HG03159 (cell line): ENCODE measurements at regions not wholly inside any gene's neighbourhood (a gene's known extent, or its start where the extent isn't known, plus 50 kb on each side); places are given as distances from the start of the nearest gene placed in this dataset.

Source experiments
- ATAC-seq: cut with Tn5 transposase; IDR thresholded peaks from one replicate; pipeline ENCODE4 v1.9.1; 2021; ENCODE audit warnings: mild to moderate bottlenecking, moderate library complexity; ENCODE audit not compliant: unreplicated experiment

DNA sequence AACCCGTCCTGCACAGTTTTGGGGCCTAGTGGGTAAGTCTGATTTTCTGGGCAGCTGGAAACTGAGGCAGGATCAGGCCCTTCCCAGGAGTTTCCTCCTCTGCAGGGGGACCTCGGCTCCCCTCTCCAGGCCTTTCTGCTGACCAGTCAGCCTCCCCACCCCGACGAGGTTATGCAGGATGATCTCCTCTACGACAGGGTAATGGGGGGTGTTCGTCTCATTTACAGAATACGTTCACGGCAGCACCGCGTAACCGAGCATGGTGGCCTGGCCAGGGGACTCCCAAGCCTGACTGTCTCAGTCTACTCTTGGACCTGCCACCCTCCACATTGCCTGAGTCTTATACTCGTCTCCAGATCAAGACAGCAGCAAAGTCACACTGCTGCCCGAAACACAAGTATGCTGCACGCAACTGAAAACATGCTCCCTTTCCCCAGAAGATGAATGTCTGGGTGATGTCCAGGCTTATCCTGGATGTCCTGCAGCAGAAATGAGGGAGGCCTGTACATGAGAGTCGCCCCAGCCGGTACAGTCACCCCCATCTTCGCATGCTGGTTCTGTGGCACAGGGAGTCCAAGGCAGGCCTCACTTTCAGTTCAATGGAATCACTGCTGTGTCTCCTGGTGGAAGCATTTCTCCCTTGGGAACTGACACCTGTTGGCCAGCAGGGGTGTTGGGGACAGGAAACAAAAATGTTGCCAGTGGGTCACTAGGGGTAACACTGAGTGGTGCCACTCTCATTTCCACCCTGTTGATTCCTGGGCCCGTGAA lies 120.8 kb downstream of the SOX1 start:
- no peak for ATAC-seq

DNA sequence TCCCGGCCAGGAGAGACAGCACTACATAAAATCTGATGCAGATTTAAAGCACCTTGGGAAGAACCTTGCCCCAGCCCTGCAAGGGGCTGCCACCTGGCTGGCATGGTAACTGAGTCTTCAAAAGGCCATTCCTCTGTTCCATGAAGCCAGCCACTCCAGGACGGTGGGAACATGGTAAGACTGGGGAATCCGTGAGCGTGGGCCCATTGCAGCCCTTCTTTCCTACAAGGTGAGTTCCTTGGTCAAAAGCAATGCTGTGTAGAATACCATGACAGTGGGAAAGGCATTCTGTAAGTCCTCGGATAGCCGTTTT lies 121.3 kb downstream of the SOX1 start:
- no peak for ATAC-seq

GRCh38 chr13:112193463-112194166 lies 126.7 kb downstream of the SOX1 start:
- ATAC-seq: no peak

- no peak for ATAC-seq
Observed at GRCh38 chr13:112194167-112194530, 127.2 kb downstream of the SOX1 start.

DNA sequence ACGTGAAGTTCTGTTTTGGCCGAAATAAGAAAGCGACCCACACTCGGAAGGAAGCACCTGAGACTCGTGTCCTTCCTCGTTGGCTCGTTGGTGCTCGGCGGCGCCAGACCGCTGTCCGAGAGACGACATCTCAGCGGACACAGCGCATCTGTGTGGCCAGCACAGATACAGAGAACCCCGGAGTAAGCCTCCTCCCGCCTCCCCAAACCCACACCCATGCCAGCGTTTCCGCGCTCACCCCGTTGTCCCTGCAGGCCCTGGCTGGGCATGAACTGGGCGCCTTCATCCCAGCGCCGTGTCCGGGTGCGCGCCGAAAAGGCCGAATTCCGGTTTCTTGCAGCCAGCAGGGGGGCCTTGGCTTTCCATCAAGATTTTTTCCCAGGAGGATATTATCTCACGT lies 127.6 kb downstream of the SOX1 start:
- ATAC-seq: no peak

DNA sequence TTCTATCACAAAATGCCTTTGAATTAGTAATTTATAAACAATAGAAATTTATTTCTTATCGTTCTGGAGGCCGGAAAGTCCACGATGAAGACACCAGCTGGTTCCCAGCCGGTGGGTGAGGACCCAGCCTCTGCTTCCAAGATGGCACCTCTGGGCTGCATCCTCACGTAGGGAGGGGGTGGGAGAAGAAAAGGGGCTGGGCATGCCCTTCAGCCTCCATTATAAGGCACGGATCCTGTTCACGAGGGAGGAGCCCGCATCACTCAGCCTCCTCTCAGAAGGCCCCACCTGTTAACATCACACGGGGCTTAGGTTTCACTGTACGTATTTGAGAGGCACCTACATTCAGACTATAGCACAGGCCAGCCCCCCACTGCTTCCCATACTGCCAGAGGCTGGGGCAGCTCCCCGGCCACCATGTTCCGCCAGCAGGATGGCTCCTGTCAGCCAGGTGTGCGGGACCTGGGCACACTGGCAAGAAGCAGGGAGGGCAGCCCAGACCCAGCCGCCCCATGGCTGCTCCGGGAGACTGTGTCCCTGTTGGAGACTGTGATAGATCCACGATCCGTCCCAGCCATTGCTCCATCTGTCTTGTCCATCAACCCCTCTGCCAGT lies 131.6 kb downstream of the SOX1 start:
- no peak for ATAC-seq

- no peak for ATAC-seq
Observed at GRCh38 chr13:112200200-112200599, 133.3 kb downstream of the SOX1 start.

DNA sequence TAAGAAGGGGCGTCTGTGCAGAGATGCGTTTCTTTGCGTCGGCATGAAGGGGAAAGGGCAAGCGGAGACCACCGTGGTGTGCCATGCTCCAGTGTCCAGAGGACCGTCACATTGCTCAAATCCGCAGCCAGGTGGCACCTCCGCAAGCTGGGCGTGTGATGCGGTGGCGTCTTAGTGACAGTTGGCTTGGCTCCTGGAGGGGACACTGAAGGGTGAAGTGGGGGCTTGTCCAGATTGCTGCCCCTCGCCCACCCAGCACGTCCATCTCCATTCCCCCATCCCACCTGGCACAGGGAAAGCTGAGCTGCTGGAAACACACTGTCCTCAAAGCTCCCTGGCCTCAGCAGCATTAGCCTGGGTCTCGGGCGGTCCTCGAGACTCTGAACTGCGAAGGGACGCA lies 135.3 kb downstream of the SOX1 start:
- no peak for ATAC-seq

DNA sequence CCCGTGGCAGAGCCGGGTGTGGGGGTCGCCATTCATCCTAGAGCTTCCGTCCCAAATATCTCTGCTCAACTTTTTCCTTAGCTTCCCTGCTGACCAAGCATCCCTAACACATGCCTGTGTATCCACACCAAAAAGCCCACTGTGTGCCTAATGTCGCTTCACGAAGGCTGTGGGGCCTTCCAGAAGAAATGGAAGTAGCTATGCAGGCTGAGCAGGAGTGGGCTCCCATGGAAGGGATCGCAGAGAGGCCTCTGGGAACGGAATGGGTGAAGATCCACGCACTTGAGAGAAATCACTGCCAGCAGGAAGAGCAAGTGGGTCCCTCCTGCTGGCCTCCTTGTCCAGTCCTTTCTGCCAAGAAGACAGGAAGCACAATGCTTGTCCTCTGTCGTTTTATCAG lies 136.0 kb downstream of the SOX1 start:
- no peak for ATAC-seq

GRCh38 chr13:112203614-112204013 lies 136.7 kb downstream of the SOX1 start:
- no peak for ATAC-seq

DNA sequence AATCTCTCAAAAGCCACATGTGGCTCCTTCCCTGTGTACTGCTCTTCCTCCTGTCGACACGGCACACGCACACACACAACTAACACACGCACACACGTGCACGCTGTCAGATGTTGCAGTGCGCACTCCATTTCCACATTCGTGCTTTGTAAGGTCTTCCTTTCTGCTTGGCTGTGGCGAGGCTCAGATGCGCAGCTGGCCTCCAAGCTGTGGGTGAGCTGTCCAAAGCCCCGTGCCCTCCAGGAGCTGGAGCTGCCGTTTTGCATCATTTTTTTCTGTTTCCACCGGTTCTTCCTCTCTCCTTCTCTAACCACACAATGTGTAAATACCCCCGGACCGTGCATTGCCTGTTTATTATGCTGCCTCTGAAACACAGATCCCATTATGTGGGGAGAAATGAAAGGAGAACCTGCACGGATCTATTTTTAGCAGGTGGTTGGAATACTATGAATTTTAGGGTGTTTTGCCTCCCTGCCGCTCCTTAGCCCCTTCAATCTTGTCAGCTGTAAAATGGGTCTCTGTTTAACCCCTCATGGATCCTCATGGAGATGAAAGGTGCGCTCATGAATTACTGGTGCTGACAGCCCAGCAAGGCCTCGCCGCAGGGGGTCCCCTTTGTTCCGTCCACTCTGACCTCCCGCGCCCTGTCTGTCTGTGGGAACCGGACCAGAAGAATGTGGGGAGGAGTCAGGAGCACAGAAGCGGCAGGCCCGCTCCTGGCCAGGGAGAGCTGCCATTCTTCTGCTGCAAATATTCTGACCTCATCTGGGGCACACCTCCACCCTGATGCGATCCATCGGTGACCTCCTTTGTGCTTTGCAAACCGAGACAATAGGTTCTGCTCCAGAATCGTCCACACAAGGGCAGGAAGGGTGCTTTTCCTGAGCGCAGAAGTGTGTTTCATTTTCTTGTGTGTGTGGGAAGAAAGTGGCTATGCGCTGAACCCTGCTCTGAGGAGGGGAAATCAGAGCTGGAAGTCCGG lies 137.7 kb downstream of the SOX1 start:
- no peak for ATAC-seq

DNA sequence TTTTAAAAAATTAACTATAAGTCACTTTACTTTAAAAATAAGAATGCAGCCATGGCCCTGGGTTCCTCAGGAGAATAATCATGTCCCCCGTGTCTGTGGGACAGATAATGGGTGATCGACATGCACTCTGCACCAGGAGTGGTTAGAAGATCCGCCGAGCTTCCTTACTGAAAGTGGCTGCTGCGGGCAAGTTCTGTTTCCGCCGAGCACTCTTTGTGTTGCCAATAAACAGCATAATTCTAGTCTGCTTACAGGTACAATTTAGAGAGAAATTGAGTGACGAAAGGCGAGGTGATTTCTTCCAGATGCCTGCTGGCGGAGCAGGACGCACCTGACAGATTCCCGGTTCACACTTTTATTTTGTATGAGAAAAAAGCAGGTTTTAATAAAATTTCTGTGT lies 139.0 kb downstream of the SOX1 start:
- ATAC-seq: no peak

GRCh38 chr13:112207129-112207528 lies 140.2 kb downstream of the SOX1 start:
- ATAC-seq: no peak

GRCh38 chr13:112208656-112209055 lies 141.7 kb downstream of the SOX1 start:
- ATAC-seq: no peak

GRCh38 chr13:112209266-112209665 lies 142.3 kb downstream of the SOX1 start:
- ATAC-seq: no peak

DNA sequence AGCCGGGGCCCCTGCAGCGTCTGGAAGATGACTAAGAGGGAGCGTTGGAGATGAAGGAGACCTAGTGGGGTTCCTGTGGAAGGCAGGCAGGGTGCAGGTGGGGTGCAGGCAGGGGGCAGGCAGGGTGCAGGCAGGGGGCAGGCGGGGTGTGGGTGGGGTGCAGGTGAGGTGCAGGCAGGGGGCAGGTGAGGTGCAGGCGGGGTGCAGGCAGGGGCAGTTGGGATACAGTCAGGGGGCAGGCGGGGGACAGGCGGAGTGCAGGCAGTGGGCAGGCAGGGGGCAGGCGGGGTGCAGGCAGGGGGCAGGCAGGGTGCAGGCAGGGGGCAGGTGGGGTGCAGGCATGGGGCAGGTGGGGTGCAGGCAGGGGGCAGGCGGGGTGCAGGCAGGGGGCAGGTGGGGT lies 142.8 kb downstream of the SOX1 start:
- no peak for ATAC-seq

GRCh38 chr13:112210371-112210770 lies 143.4 kb downstream of the SOX1 start:
- ATAC-seq: no peak

DNA sequence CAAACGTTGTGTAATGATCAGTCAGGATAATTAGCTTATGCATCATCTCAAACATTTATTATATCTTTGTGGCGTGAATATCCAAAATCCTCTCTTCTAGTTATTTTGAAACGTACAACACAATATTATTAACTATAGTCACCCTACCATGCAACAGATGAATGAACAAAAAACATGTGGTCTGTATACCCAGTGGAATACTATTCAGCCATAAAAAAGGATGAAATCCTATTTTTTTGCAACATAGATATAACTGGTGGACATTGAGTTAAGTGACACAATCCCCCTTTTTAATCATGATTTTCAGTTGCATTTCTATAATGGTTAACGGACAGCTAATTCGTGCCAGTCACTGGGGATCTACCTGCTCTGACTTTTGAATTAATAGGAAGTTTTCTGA lies 145.6 kb downstream of the SOX1 start:
- no peak for ATAC-seq

DNA sequence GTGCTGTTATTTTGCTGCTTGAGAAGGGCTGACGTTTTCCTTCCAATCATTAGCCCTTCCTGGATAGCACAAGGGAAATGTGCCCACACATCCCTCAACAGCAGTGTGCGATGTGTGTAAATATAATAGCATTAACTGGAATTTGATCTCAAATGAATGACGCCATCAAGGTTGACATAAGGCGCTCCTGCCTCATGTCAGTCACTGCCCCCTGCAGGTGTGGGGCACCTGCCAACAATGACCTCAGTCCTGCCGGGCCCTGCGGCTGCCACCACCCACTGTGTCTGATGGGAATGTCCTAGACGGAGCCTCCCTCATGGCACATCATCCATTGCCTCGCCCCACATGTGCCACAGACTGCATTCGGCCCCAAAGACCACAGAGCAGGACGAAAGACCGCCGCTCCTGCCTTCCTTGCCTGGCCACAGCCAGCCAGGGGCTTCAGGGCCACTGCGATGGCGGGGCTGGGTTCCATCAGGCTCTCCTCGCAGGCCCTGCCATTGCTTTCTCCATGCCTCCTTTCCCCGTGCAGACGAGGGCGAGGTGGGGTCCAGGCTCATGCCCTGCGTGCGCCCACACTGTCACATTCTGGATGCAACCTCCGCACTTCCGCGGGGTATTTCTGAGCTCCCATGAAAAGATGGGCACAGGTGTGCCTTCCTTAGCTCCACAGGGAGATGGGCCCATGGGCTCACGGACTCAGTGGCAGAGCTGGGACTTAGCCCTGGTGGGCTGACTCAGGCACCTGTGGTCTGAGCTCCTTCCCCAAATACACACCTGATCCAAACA lies 146.7 kb downstream of the SOX1 start:
- ATAC-seq: no peak

GRCh38 chr13:112215871-112216270 lies 148.9 kb downstream of the SOX1 start:
- no peak for ATAC-seq
